ENCODE measurements at regions not wholly inside any gene's neighbourhood (a gene's known extent, or its start where the extent isn't known, plus 50 kb on each side); places are given as distances from the start of the nearest gene placed in this dataset.

GRCh38 chr2:207255565-207256470, 90.1 kb upstream of the KLF7 start (continued):
- TF ChIP-seq PRDM15 (CRISPR knock-in tag; IDR thresholded peaks at IDR 0.05) = no peak
- TF ChIP-seq ATF7 (IDR thresholded peaks at IDR 0.05; ENCODE audit: low read depth) = no peak

GRCh38 chr2:207256476-207257207, 90.9 kb upstream of the KLF7 start:
- Histone ChIP-seq H3K4me1 (ENCODE audit: control insufficient read depth, insufficient read depth, low read length) (no peaks in the 10 kb centered on the region), H3K4me3 (no peak overlapping the region), H3K27ac (ENCODE audit: control insufficient read depth, insufficient read depth) (no peak overlapping the region), H4K20me1 (ENCODE audit: control insufficient read depth, insufficient read depth) (no peaks in the 10 kb centered on the region), H3K36me3 (ENCODE audit: control insufficient read depth in 2 of 2, insufficient read depth in 2 of 2, low read length in 1 of 2) (no peaks in the 10 kb centered on the region), H3K27me3 (replicated peaks in 1 of 2; ENCODE audit: control insufficient read depth in 2 of 2, insufficient read depth in 2 of 2, low read length in 1 of 2) (no peaks in the 10 kb centered on the region), H3K4me2 (ENCODE audit: control insufficient read depth, insufficient read depth) (no peak overlapping the region), H3K79me2 (ENCODE audit: control insufficient read depth, insufficient read depth, low read length) (no peaks in the 10 kb centered on the region), H2AFZ (ENCODE audit: control insufficient read depth, low read depth, low read length) (no peak overlapping the region), H3K9ac (ENCODE audit: control insufficient read depth, insufficient read depth, low read length) (no peak overlapping the region), H3K9me3 (replicated peaks; ENCODE audit: control insufficient read depth, insufficient read depth, low read length) (no peaks in the 10 kb centered on the region)
- ATAC-seq (no peak), DNase-seq (ENCODE audit: low read depth, low spot score) (no peak), FAIRE-seq (no peak)
- ChIA-PET POLR2A (interaction anchor here (1.1 kb wide), 1 partner anchor 29 kb away, joined by 3 read pairs; no protein-coding TSS in a partner anchor), CTCF (interaction anchor here (0.6 kb wide), 1 partner anchor 216 kb away, joined by 3 read pairs; no protein-coding TSS in a partner anchor), RAD21 (ENCODE audit: unreplicated experiment) (interaction anchor here (0.6 to 1.1 kb wide), 2 partner anchors 91 to 216 kb away, joined by 3 read pairs; partner anchors contain the start of gene KLF7), SMC1A (ENCODE audit: uncharacterized antibody, unreplicated experiment) (interaction anchor here (0.6 to 1.5 kb wide), 5 partner anchors 29 to 220 kb away, joined by 3 read pairs; no protein-coding TSS in a partner anchor)
- WGBS (ENCODE audit: insufficient coverage, insufficient replicate concordance, low lambda C conversion rate, missing lambda C conversion rate) = 77% methylated on average over 10 of the region's 10 CpGs
- in situ Hi-C loops (cut with MboI) (no loop called here), intact Hi-C loops (cut with micrococcal nuclease; ENCODE audit: unreplicated experiment) (no loop called here)
- no TSS peak for BruUV-seq (replicated peaks)
- TF ChIP-seq IRF3 (IDR thresholded peaks at IDR 0.05) = no peak
- no peak for TF ChIP-seq MAX (IDR thresholded peaks at IDR 0.05; ENCODE audit: low read depth, low read length)
- TF ChIP-seq ESRRA (IDR thresholded peaks at IDR 0.05; ENCODE audit: low read length) = no peak
- no peak for TF ChIP-seq CBFB (IDR thresholded peaks at IDR 0.05; ENCODE audit: low read depth)
- TF ChIP-seq MEF2B (IDR thresholded peaks at IDR 0.05; ENCODE audit: partially characterized antibody, poor library complexity, severe bottlenecking) = no peak
- TF ChIP-seq PKNOX1 (IDR thresholded peaks at IDR 0.05) = no peak
- no peak for TF ChIP-seq ZBTB11 (CRISPR knock-in tag; IDR thresholded peaks at IDR 0.05)

All from GM12878 (cell line).